ENCODE measurements at regions not wholly inside any gene's neighbourhood (a gene's known extent, or its start where the extent isn't known, plus 50 kb on each side); places are given as distances from the start of the nearest gene placed in this dataset.

- TF ChIP-seq REST (IDR thresholded peaks at IDR 0.05; ENCODE audit: borderline replicate concordance in 1 of 2, low read depth in 1 of 2, low read length in 2 of 2), result no peak
- TF ChIP-seq USF2 (IDR thresholded peaks at IDR 0.05; ENCODE audit: low read depth, low read length), result no peak
- no peak for TF ChIP-seq USF2 (CRISPR knock-in tag; IDR thresholded peaks at IDR 0.05; ENCODE audit: borderline replicate concordance)
- no peak for TF ChIP-seq SRSF4 (IDR thresholded peaks at IDR 0.05; ENCODE audit: low read depth, low read length, poor library complexity, severe bottlenecking)
- TF ChIP-seq ARNT (IDR thresholded peaks at IDR 0.05), result no peak
Measured at GRCh38 chr22:48993655-48994054, 834.0 kb downstream of the BRD1 start (continued).

GRCh38 chr22:48984639-48985038 is 843.0 kb downstream of the BRD1 start:
- H3K27me3 ChIP-seq (ENCODE audit: control insufficient read depth in 1 of 2, insufficient read depth in 2 of 2, low read length in 2 of 2), result peaks cover 4 to 26% of the 10 kb centered on the region in 2 experiments; a peak in 4 of 5 replicates
- FAIRE-seq, result no peak
- no peak for TF ChIP-seq TIGD3 (CRISPR knock-in tag; IDR thresholded peaks at IDR 0.05; ENCODE audit: borderline replicate concordance)
- no peak for TF ChIP-seq ZNF770 (CRISPR knock-in tag; IDR thresholded peaks at IDR 0.05)
- no peak for TF ChIP-seq THYN1 (CRISPR knock-in tag; IDR thresholded peaks at IDR 0.05; ENCODE audit: borderline replicate concordance, low read depth)

More at GRCh38 chr22:48984639-48985038, 843.0 kb downstream of the BRD1 start:
- Histone ChIP-seq H3K79me2 (ENCODE audit: insufficient read depth, low read length) (no peaks in the 10 kb centered on the region), H3K9ac (ENCODE audit: insufficient read depth, low read depth, low read length) (no peak overlapping the region), H2AFZ (ENCODE audit: low read length) (no peak overlapping the region), H3K4me1 (ENCODE audit: insufficient read depth, low read length) (no peaks in the 10 kb centered on the region), H3K27ac (ENCODE audit: extremely low read length, insufficient read depth, low read length) (no peak overlapping the region), H3K36me3 (replicated peaks in 1 of 2; ENCODE audit: control insufficient read depth in 1 of 2, insufficient read depth in 2 of 2, low read length in 2 of 2) (no peaks in the 10 kb centered on the region), H4K20me1 (ENCODE audit: insufficient read depth, low read length) (no peaks in the 10 kb centered on the region), H3K9me3 (ENCODE audit: low read length) (no peaks in the 10 kb centered on the region), H3K4me3 (replicated peaks in 1 of 3; ENCODE audit: insufficient read depth in 1 of 3, low read depth in 2 of 3, low read length in 3 of 3) (no peak overlapping the region), H3K4me2 (ENCODE audit: low read depth, low read length) (no peak overlapping the region)
- in situ Hi-C loops (cut with HindIII; ENCODE audit: extremely low pct_ligation_motif_present, low pct_unique_long_range_greater_than_20kb), result no loop called here
- 16% methylated on average over 14 of the region's 14 CpGs for WGBS (ENCODE audit: low lambda C conversion rate)
- BruUV-seq (replicated peaks), result no TSS peak
- ChIA-PET CTCF (ENCODE audit: low intra/inter-chr PET ratio, low total read pairs) (no interaction called here), POLR2A (no interaction called here)
- no peak for ATAC-seq
- no peak for DNase-seq (ENCODE audit: low spot score)
- intact Hi-C loops (cut with micrococcal nuclease; ENCODE audit: unreplicated experiment), result no loop called here

All from HepG2 (cell line).